ENCODE measurements at regions not wholly inside any gene's neighbourhood (a gene's known extent, or its start where the extent isn't known, plus 50 kb on each side); places are given as distances from the start of the nearest gene placed in this dataset. TPM values are rescaled to one million over a fixed set of nuclear protein-coding genes. Genes with fewer than 3 reads are reported as not detected.
"Not testable (repeated sequence)": the region's sequence is repeated elsewhere in the genome, so short reads cannot be mapped to it uniquely, and the experiment has no call there.

DNA sequence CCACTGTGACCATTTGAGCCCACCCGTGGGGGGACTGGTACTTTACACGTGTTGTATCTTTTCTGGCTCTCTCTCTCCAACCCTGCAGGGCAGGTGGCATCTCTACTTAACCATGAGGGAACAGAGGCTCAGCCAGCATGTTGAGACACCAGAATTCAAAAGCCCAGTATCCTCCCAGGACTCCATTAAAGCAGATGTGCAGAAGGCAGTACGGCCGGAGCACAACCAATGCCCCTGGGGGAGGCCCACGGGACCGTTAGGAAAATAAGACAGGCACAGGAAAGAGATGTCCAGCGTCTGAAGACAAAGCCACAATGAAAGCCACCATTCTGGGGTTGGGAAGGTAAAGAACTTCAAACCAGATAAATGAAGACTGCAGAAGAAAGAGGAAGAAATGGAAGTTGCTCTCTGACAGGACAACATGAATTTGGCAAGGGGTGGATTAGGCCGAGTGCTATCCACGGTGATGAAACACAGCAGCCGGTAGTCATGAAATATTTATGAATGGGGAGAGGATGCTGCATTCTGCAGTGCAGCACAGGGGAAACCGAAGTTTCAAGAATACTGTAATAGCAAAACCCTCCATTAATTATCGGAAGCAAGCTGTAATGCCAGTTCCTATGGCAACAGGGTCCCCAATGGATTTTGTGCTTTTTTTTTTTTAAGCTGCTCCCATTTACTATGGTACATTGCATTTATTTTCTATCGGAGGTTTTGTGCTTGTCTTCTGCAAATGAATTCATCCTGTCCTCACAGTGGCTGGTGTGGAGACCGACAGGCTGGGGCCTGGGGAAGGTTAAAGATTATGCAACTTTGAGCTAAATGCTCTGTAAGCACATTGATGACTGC, 179.4 kb downstream of the NRN1 start:
- TF ChIP-seq, protein P1, sequence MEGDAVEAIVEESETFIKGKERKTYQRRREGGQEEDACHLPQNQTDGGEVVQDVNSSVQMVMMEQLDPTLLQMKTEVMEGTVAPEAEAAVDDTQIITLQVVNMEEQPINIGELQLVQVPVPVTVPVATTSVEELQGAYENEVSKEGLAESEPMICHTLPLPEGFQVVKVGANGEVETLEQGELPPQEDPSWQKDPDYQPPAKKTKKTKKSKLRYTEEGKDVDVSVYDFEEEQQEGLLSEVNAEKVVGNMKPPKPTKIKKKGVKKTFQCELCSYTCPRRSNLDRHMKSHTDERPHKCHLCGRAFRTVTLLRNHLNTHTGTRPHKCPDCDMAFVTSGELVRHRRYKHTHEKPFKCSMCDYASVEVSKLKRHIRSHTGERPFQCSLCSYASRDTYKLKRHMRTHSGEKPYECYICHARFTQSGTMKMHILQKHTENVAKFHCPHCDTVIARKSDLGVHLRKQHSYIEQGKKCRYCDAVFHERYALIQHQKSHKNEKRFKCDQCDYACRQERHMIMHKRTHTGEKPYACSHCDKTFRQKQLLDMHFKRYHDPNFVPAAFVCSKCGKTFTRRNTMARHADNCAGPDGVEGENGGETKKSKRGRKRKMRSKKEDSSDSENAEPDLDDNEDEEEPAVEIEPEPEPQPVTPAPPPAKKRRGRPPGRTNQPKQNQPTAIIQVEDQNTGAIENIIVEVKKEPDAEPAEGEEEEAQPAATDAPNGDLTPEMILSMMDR (IDR thresholded peaks at IDR 0.05) = no peak
- ATAC-seq (ENCODE audit: low FRiP score) = no peak
- DNase-seq (ENCODE audit: low spot score) = no peak

GRCh38 chr6:5824382-5824983, 182.2 kb downstream of the NRN1 start:
- DNase-seq (ENCODE audit: low spot score); ATAC-seq (ENCODE audit: low FRiP score): not testable (repeated sequence)

Small RNA genes in the stretch of these regions (small RNA-seq; reads per million reads assigned to genes)
- gene RN7SL221P = not detected

All from omental fat pad (tissue), 3 donors.